ENCODE measurements at regions not wholly inside any gene's neighbourhood (a gene's known extent, or its start where the extent isn't known, plus 50 kb on each side); places are given as distances from the start of the nearest gene placed in this dataset.

- DNase-seq (no peak), ATAC-seq (no peak)
- Histone ChIP-seq H3K27me3 (peaks cover 0 to 5% (median 0%) of the 10 kb centered on the region in 9 donors), H3K4me1 (peaks cover 0 to 5% (median 0%) of the 10 kb centered on the region in 12 donors), H3K27ac (no peak overlapping the region), H3K4me3 (no peak overlapping the region), H3K36me3 (no peaks in the 10 kb centered on the region), H3K9me3 (no peaks in the 10 kb centered on the region)
- 71 to 80% (median 76%) methylated on average over 6 to 9 of the region's 9 CpGs for WGBS, 4 donors
- TF ChIP-seq POLR2A (IDR thresholded peaks at IDR 0.05): no peak
- no peak for TF ChIP-seq CTCF (IDR thresholded peaks at IDR 0.05)
- intact Hi-C loops (cut with DNase I): no loop called here
Observed at GRCh38 chr3:160114355-160114995, 110.7 kb upstream of the C3orf80 start.

GRCh38 chr3:160115387-160115786, 109.8 kb upstream of the C3orf80 start:
- ATAC-seq: no peak
- H3K9me3 ChIP-seq: peaks cover 0 to 3% (median 0%) of the 10 kb centered on the region in 12 donors
- no peak for TF ChIP-seq POLR2A (IDR thresholded peaks at IDR 0.05)
- TF ChIP-seq CTCF (IDR thresholded peaks at IDR 0.05): no peak
- peaks cover 0 to 5% (median 0%) of the 10 kb centered on the region in 9 donors for H3K27me3 ChIP-seq
- 40 to 83% (median 76%) methylated on average over 1 to 2 of the region's 2 CpGs for WGBS, 4 donors
- DNase-seq: no peak
- H3K36me3 ChIP-seq: no peaks in the 10 kb centered on the region
- no peak overlapping the region for H3K27ac ChIP-seq
- peaks cover 0 to 5% (median 0%) of the 10 kb centered on the region in 12 donors for H3K4me1 ChIP-seq
- intact Hi-C loops (cut with DNase I): no loop called here
- H3K4me3 ChIP-seq: no peak overlapping the region

- Histone ChIP-seq H3K4me1 (peaks cover 0 to 14% (median 0%) of the 10 kb centered on the region in 12 donors), H3K27me3 (no peaks in the 10 kb centered on the region), H3K27ac (no peak overlapping the region), H3K4me3 (no peak overlapping the region), H3K36me3 (no peaks in the 10 kb centered on the region), H3K9me3 (peaks cover 0 to 11% (median 0%) of the 10 kb centered on the region in 12 donors)
- DNase-seq (no peak), ATAC-seq (no peak)
- intact Hi-C loops (cut with DNase I): no loop called here
- TF ChIP-seq POLR2A (IDR thresholded peaks at IDR 0.05) (no peak), CTCF (IDR thresholded peaks at IDR 0.05) (no peak)
Observed at GRCh38 chr3:160124224-160124623, 101.0 kb upstream of the C3orf80 start.

GRCh38 chr3:160125258-160125657, 100.0 kb upstream of the C3orf80 start:
- ATAC-seq (no peak), DNase-seq (no peak)
- H3K36me3 ChIP-seq: no peaks in the 10 kb centered on the region
- H3K27me3 ChIP-seq: no peaks in the 10 kb centered on the region
- no peak overlapping the region for H3K27ac ChIP-seq
- 36 to 58% (median 37%) methylated on average over 2 of the region's 2 CpGs for WGBS, 4 donors
- TF ChIP-seq POLR2A (IDR thresholded peaks at IDR 0.05): no peak
- TF ChIP-seq CTCF (IDR thresholded peaks at IDR 0.05): no peak
- peaks cover 0 to 24% (median 0%) of the 10 kb centered on the region in 12 donors for H3K4me1 ChIP-seq
- H3K9me3 ChIP-seq: peaks cover 0 to 10% (median 0%) of the 10 kb centered on the region in 12 donors
- no peak overlapping the region for H3K4me3 ChIP-seq
- intact Hi-C loops (cut with DNase I): no loop called here
